ENCODE measurements at regions not wholly inside any gene's neighbourhood (a gene's known extent, or its start where the extent isn't known, plus 50 kb on each side); places are given as distances from the start of the nearest gene placed in this dataset.

DNA sequence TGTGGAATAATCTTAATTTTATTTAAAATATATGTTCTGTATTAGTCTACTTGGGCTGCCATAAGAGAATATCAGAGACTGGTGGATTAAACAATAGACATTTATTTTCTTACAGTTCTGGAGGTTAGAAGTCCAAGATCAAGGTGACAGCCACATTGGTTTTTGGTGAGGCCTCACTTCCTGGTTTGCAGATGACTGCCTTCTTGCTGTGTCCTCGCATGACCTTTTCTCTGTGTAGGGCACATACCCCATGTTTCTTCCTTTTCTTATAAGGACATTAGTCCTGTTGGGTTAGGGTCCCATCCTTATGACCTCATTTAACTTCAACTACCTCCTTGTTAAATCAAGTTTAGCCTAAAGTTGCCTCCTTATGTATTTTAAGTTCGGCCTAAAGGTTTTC, 202.7 kb upstream of the MPPED2 start:
- H3K4me1 Mint-ChIP-seq = no peaks in the 10 kb centered on the region
- WGBS (ENCODE audit: insufficient coverage) = no CpG with 5 or more reads among the region's 2 CpGs
- no peaks in the 10 kb centered on the region for H4K20me1 ChIP-seq (ENCODE audit: control insufficient read depth, insufficient read depth, low read length, poor library complexity, severe bottlenecking)
- H3K27ac Mint-ChIP-seq = no peak overlapping the region
- no peaks in the 10 kb centered on the region for H3K36me3 ChIP-seq (replicated peaks in 1 of 2; ENCODE audit: control extremely low read depth in 1 of 2, control insufficient read depth in 1 of 2, extremely low read depth in 1 of 2, insufficient read depth in 2 of 2, low read length in 1 of 2)
- TF ChIP-seq EZH2 (IDR thresholded peaks at IDR 0.05; ENCODE audit: borderline replicate concordance, insufficient read depth, low read depth, low read length, poor library complexity, severe bottlenecking) = no peak
- TF ChIP-seq, protein P1, sequence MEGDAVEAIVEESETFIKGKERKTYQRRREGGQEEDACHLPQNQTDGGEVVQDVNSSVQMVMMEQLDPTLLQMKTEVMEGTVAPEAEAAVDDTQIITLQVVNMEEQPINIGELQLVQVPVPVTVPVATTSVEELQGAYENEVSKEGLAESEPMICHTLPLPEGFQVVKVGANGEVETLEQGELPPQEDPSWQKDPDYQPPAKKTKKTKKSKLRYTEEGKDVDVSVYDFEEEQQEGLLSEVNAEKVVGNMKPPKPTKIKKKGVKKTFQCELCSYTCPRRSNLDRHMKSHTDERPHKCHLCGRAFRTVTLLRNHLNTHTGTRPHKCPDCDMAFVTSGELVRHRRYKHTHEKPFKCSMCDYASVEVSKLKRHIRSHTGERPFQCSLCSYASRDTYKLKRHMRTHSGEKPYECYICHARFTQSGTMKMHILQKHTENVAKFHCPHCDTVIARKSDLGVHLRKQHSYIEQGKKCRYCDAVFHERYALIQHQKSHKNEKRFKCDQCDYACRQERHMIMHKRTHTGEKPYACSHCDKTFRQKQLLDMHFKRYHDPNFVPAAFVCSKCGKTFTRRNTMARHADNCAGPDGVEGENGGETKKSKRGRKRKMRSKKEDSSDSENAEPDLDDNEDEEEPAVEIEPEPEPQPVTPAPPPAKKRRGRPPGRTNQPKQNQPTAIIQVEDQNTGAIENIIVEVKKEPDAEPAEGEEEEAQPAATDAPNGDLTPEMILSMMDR (IDR thresholded peaks at IDR 0.05) = no peak
- H2AFZ ChIP-seq (ENCODE audit: insufficient read depth, low read depth, low read length, poor library complexity, severe bottlenecking) = no peak overlapping the region
- CTCF ChIA-PET = no interaction called here
- POLR2A ChIA-PET = no interaction called here
- H3K9me3 Mint-ChIP-seq (ENCODE audit: insufficient read depth) = peaks cover 2% of the 10 kb centered on the region
- H3K27ac ChIP-seq (ENCODE audit: low read length in 2 of 2) = no peak overlapping the region
- H3K4me2 ChIP-seq (replicated peaks; ENCODE audit: low read depth, low read length, poor library complexity, severe bottlenecking) = no peak overlapping the region
- no peaks in the 10 kb centered on the region for H3K27me3 Mint-ChIP-seq
- no peak overlapping the region for H3K9ac ChIP-seq (ENCODE audit: low read length)
- ATAC-seq (ENCODE audit: low read depth) = no peak
- no peaks in the 10 kb centered on the region for H3K9me3 ChIP-seq (ENCODE audit: control extremely low read depth in 1 of 3, control insufficient read depth in 2 of 3, insufficient read depth in 1 of 3, low read length in 2 of 3)
- DNase-seq = no peak
- no peaks in the 10 kb centered on the region for H3K79me2 ChIP-seq (ENCODE audit: control insufficient read depth, insufficient read depth, low read length)
- no peaks in the 10 kb centered on the region for H3K27me3 ChIP-seq (replicated peaks in 1 of 4; ENCODE audit: control extremely low read depth in 1 of 4, control insufficient read depth in 3 of 4, insufficient read depth in 4 of 4, low read length in 3 of 4)
- H3K4me1 ChIP-seq (ENCODE audit: control insufficient read depth in 2 of 2, insufficient read depth in 2 of 2, low read length in 2 of 2) = no peaks in the 10 kb centered on the region
- no peak overlapping the region for H3K4me3 Mint-ChIP-seq
- no peak overlapping the region for H3K4me3 ChIP-seq (ENCODE audit: control extremely low read depth in 1 of 5, extremely low read depth in 1 of 5, insufficient read depth in 1 of 5, low read depth in 2 of 5, low read length in 4 of 5)
- intact Hi-C loops (cut with micrococcal nuclease) = no loop called here

DNA sequence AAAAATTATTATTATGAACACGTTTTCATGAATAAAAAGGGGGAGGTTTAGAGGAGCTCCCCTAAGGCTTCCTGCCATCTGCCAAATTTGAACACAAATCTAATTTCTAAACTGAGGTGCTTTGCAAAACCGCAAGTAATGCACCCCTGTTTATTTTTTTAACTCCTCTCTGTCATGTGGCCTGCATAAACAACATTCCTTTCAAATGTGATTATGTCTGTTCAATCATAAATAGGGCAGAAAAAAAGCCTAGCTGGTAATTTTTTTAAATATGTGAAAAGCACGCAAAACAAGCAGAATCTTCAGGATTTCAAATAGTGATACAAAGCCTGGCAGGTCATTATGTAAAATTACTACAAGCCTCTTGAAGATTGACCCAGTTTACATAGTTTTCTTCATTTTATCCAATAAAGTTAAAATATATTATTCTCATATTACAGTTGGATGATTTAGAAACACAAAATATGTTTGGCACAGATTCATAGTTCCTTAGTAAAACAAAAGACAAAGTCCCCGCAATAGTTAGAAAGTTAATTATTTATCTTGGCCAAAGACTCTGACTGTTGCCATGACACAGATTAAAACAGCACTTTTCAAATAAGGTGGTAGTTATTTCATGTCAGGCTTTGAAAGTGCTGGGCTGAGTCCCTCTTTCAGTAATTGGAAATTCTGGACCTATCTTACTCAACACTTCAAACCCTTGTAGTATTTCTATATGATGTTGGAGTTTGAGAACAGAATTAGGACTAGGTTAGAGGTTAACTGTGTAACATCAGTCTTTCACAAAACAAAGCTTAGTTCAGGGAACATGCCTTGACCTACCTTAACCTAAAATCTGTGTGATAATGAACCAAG, 200.3 kb upstream of the MPPED2 start:
- Histone ChIP-seq H3K27me3 (replicated peaks in 1 of 4; ENCODE audit: control extremely low read depth in 1 of 4, control insufficient read depth in 3 of 4, insufficient read depth in 4 of 4, low read length in 3 of 4) (no peaks in the 10 kb centered on the region), H3K36me3 (replicated peaks in 1 of 2; ENCODE audit: control extremely low read depth in 1 of 2, control insufficient read depth in 1 of 2, extremely low read depth in 1 of 2, insufficient read depth in 2 of 2, low read length in 1 of 2) (no peaks in the 10 kb centered on the region), H4K20me1 (ENCODE audit: control insufficient read depth, insufficient read depth, low read length, poor library complexity, severe bottlenecking) (no peaks in the 10 kb centered on the region), H3K9me3 (ENCODE audit: control extremely low read depth in 1 of 3, control insufficient read depth in 2 of 3, insufficient read depth in 1 of 3, low read length in 2 of 3) (no peaks in the 10 kb centered on the region), H3K4me3 (ENCODE audit: control extremely low read depth in 1 of 5, extremely low read depth in 1 of 5, insufficient read depth in 1 of 5, low read depth in 2 of 5, low read length in 4 of 5) (no peak overlapping the region), H3K4me2 (replicated peaks; ENCODE audit: low read depth, low read length, poor library complexity, severe bottlenecking) (no peak overlapping the region), H3K79me2 (ENCODE audit: control insufficient read depth, insufficient read depth, low read length) (no peaks in the 10 kb centered on the region), H3K9ac (ENCODE audit: low read length) (no peak overlapping the region), H3K4me1 (ENCODE audit: control insufficient read depth in 2 of 2, insufficient read depth in 2 of 2, low read length in 2 of 2) (no peaks in the 10 kb centered on the region), H3K27ac (ENCODE audit: low read length in 2 of 2) (no peak overlapping the region), H2AFZ (ENCODE audit: insufficient read depth, low read depth, low read length, poor library complexity, severe bottlenecking) (no peak overlapping the region)
- TF ChIP-seq EZH2 (IDR thresholded peaks at IDR 0.05; ENCODE audit: borderline replicate concordance, insufficient read depth, low read depth, low read length, poor library complexity, severe bottlenecking) = no peak
- TF ChIP-seq, protein P1 (IDR thresholded peaks at IDR 0.05) = no peak
- no CpG with 5 or more reads among the region's 4 CpGs for WGBS (ENCODE audit: insufficient coverage)
- Mint-ChIP-seq H3K27ac (no peak overlapping the region), H3K4me3 (no peak overlapping the region), H3K4me1 (no peaks in the 10 kb centered on the region), H3K9me3 (ENCODE audit: insufficient read depth) (peaks cover 2% of the 10 kb centered on the region), H3K27me3 (no peaks in the 10 kb centered on the region)
- DNase-seq = no peak
- intact Hi-C loops (cut with micrococcal nuclease) = no loop called here
- POLR2A ChIA-PET = no interaction called here
- CTCF ChIA-PET = interaction anchor here (0.6 kb wide), 1 partner anchor 1390 kb away, joined by 3 read pairs; no protein-coding TSS in a partner anchor
- no peak for ATAC-seq (ENCODE audit: low read depth)
